ENCODE measurements at regions not wholly inside any gene's neighbourhood (a gene's known extent, or its start where the extent isn't known, plus 50 kb on each side); places are given as distances from the start of the nearest gene placed in this dataset.

GRCh38 chr11:110873975-110874374 is 161.7 kb upstream of the ARHGAP20 start:
- TF ChIP-seq NFYB (CRISPR knock-in tag; conservative IDR thresholded peaks at IDR 0.05; ENCODE audit: low read depth) (no peak), NR2C2 (CRISPR knock-in tag; IDR thresholded peaks at IDR 0.05) (no peak), CTCF (IDR thresholded peaks at IDR 0.05) (no peak), E2F5 (CRISPR knock-in tag; IDR thresholded peaks at IDR 0.05) (no peak), JUN (CRISPR knock-in tag; IDR thresholded peaks at IDR 0.05) (no peak)
